ENCODE measurements at regions not wholly inside any gene's neighbourhood (a gene's known extent, or its start where the extent isn't known, plus 50 kb on each side); places are given as distances from the start of the nearest gene placed in this dataset.

DNA sequence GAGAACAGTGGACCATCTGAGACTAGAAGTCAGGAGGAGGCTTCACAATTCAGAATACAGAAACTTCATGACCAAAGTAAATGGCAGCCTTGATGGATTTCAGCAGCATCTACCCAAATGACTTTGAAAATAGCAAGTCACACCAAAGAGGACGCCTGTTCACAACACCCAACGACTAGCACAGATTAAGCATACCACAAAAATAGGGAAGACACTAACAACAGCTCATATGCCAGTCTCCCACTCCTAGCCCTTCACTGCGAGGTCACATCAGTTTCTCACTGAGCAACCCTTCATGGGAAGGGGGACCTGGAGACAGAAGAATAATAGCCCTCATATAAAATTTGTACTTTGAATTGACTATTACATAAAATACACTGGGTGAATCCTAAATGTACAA is 228.4 kb upstream of the SLC39A10 start:
- TF ChIP-seq, protein P1, sequence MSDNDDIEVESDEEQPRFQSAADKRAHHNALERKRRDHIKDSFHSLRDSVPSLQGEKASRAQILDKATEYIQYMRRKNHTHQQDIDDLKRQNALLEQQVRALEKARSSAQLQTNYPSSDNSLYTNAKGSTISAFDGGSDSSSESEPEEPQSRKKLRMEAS (IDR thresholded peaks at IDR 0.05; ENCODE audit: insufficient read depth, insufficient read length): no peak
- TF ChIP-seq, protein P2, sequence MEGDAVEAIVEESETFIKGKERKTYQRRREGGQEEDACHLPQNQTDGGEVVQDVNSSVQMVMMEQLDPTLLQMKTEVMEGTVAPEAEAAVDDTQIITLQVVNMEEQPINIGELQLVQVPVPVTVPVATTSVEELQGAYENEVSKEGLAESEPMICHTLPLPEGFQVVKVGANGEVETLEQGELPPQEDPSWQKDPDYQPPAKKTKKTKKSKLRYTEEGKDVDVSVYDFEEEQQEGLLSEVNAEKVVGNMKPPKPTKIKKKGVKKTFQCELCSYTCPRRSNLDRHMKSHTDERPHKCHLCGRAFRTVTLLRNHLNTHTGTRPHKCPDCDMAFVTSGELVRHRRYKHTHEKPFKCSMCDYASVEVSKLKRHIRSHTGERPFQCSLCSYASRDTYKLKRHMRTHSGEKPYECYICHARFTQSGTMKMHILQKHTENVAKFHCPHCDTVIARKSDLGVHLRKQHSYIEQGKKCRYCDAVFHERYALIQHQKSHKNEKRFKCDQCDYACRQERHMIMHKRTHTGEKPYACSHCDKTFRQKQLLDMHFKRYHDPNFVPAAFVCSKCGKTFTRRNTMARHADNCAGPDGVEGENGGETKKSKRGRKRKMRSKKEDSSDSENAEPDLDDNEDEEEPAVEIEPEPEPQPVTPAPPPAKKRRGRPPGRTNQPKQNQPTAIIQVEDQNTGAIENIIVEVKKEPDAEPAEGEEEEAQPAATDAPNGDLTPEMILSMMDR (IDR thresholded peaks at IDR 0.05; ENCODE audit: extremely low read depth in 1 of 2, insufficient read depth in 1 of 2, low read depth in 1 of 2, low read length in 2 of 2): no peak
- TF ChIP-seq MYC (IDR thresholded peaks at IDR 0.05; ENCODE audit: low read depth, low read length) (no peak), JUN (IDR thresholded peaks at IDR 0.05; ENCODE audit: borderline replicate concordance, insufficient read depth, insufficient read length, low read depth) (no peak)

Data from endothelial cell of umbilical vein (primary cell).